Body of pancreas (tissue), 4 donors: ENCODE measurements at regions not wholly inside any gene's neighbourhood (a gene's known extent, or its start where the extent isn't known, plus 50 kb on each side); places are given as distances from the start of the nearest gene placed in this dataset.

Experiments
- CTCF ChIP-seq, 7 experiments: fragments of 450-650 bp in 4 of 7; fragments of 200-600 bp in 3 of 7; sonication (generic) in 3 of 7; IDR thresholded peaks; one replicate each; pipeline ENCODE4 v1.5.1; 2016 to 2019; ENCODE audit warnings: antibody characterized with exemption in 7 of 7
- POLR2A ChIP-seq, 3 donors: fragments of 450-650 bp; IDR thresholded peaks; one replicate each; pipeline ENCODE4 v1.6.1; 2016; ENCODE audit warnings: antibody characterized with exemption in 3 of 3, mild to moderate bottlenecking in 2 of 3

- TF ChIP-seq CTCF (IDR thresholded peaks at IDR 0.05) (no peak), POLR2A (IDR thresholded peaks at IDR 0.05) (no peak)
Observed at GRCh38 chr9:118269623-118270022, 565.4 kb downstream of the TLR4 start.
